ENCODE measurements at regions not wholly inside any gene's neighbourhood (a gene's known extent, or its start where the extent isn't known, plus 50 kb on each side); places are given as distances from the start of the nearest gene placed in this dataset.

GRCh38 chr18:22084547-22084946, 84.8 kb upstream of the GATA6 start:
- 93% methylated on average over 6 of the region's 13 CpGs for WGBS (ENCODE audit: insufficient coverage)
- no peak overlapping the region for H3K4me3 ChIP-seq (ENCODE audit: control insufficient read depth in 1 of 2, extremely low read depth in 1 of 2, low read length in 1 of 2)
- Mint-ChIP-seq H3K4me3 (no peak overlapping the region), H3K36me3 (no peaks in the 10 kb centered on the region), H3K9me3 (no peaks in the 10 kb centered on the region), H3K27me3 (peaks cover 0 to 7% of the 10 kb centered on the region in 2 donors), H3K4me1 (no peaks in the 10 kb centered on the region), H3K27ac (no peak overlapping the region)
- H3K9me3 ChIP-seq: no peaks in the 10 kb centered on the region
- ATAC-seq (replicated peaks in 1 of 4) (no peak), DNase-seq (no peak)
- peaks cover 0 to 2% of the 10 kb centered on the region in 2 experiments for H3K27me3 ChIP-seq (replicated peaks in 1 of 2; ENCODE audit: control insufficient read depth in 2 of 2, extremely low read depth in 1 of 2, insufficient read depth in 2 of 2, low read length in 1 of 2)
- no peak overlapping the region for H3K27ac ChIP-seq (ENCODE audit: low read length)
- POLR2A ChIA-PET: no interaction called here
- CTCF ChIA-PET: no interaction called here
- H3K36me3 ChIP-seq (ENCODE audit: control insufficient read depth in 2 of 2, extremely low read depth in 1 of 2, insufficient read depth in 1 of 2, low read length in 1 of 2): no peaks in the 10 kb centered on the region
- H3K4me1 ChIP-seq (ENCODE audit: control insufficient read depth in 1 of 2, extremely low read depth in 1 of 2, insufficient read depth in 2 of 2, low read length in 2 of 2): no peaks in the 10 kb centered on the region

- no peaks in the 10 kb centered on the region for H3K4me1 Mint-ChIP-seq
- POLR2A ChIA-PET: no interaction called here
- H3K27me3 ChIP-seq (replicated peaks in 1 of 2; ENCODE audit: control insufficient read depth in 2 of 2, extremely low read depth in 1 of 2, insufficient read depth in 2 of 2, low read length in 1 of 2): peaks cover 0 to 2% of the 10 kb centered on the region in 2 experiments
- H3K36me3 ChIP-seq (ENCODE audit: control insufficient read depth in 2 of 2, extremely low read depth in 1 of 2, insufficient read depth in 1 of 2, low read length in 1 of 2): no peaks in the 10 kb centered on the region
- no peak for DNase-seq
- no peak overlapping the region for H3K27ac Mint-ChIP-seq
- H3K9me3 ChIP-seq: no peaks in the 10 kb centered on the region
- no peaks in the 10 kb centered on the region for H3K36me3 Mint-ChIP-seq
- H3K4me1 ChIP-seq (ENCODE audit: control insufficient read depth in 1 of 2, extremely low read depth in 1 of 2, insufficient read depth in 2 of 2, low read length in 2 of 2): no peaks in the 10 kb centered on the region
- no peak overlapping the region for H3K4me3 Mint-ChIP-seq
- H3K9me3 Mint-ChIP-seq: no peaks in the 10 kb centered on the region
- no peak for ATAC-seq (replicated peaks in 1 of 4)
- H3K27me3 Mint-ChIP-seq: peaks cover 0 to 3% of the 10 kb centered on the region in 2 donors
- 95% methylated on average over 2 of the region's 4 CpGs for WGBS (ENCODE audit: insufficient coverage)
- H3K27ac ChIP-seq (ENCODE audit: low read length): no peak overlapping the region
- H3K4me3 ChIP-seq (ENCODE audit: control insufficient read depth in 1 of 2, extremely low read depth in 1 of 2, low read length in 1 of 2): no peak overlapping the region
- CTCF ChIA-PET: no interaction called here
Measured at GRCh38 chr18:22086973-22087372, 82.4 kb upstream of the GATA6 start.

GRCh38 chr18:22088029-22088428, 81.4 kb upstream of the GATA6 start:
- Histone ChIP-seq H3K27me3 (replicated peaks in 1 of 2; ENCODE audit: control insufficient read depth in 2 of 2, extremely low read depth in 1 of 2, insufficient read depth in 2 of 2, low read length in 1 of 2) (no peaks in the 10 kb centered on the region), H3K9me3 (no peaks in the 10 kb centered on the region), H3K4me1 (ENCODE audit: control insufficient read depth in 1 of 2, extremely low read depth in 1 of 2, insufficient read depth in 2 of 2, low read length in 2 of 2) (no peaks in the 10 kb centered on the region), H3K36me3 (ENCODE audit: control insufficient read depth in 2 of 2, extremely low read depth in 1 of 2, insufficient read depth in 1 of 2, low read length in 1 of 2) (no peaks in the 10 kb centered on the region), H3K27ac (ENCODE audit: low read length) (no peak overlapping the region), H3K4me3 (ENCODE audit: control insufficient read depth in 1 of 2, extremely low read depth in 1 of 2, low read length in 1 of 2) (no peak overlapping the region)
- WGBS (ENCODE audit: insufficient coverage): 74% methylated on average over 5 of the region's 7 CpGs
- Mint-ChIP-seq H3K27ac (no peak overlapping the region), H3K27me3 (peaks cover 0 to 3% of the 10 kb centered on the region in 2 donors), H3K4me1 (no peaks in the 10 kb centered on the region), H3K36me3 (no peaks in the 10 kb centered on the region), H3K9me3 (no peaks in the 10 kb centered on the region), H3K4me3 (no peak overlapping the region)
- no peak for DNase-seq
- CTCF ChIA-PET: no interaction called here
- ATAC-seq (replicated peaks in 1 of 4): no peak
- POLR2A ChIA-PET: no interaction called here

GRCh38 chr18:22088996-22089640, 80.3 kb upstream of the GATA6 start:
- Histone ChIP-seq H3K27ac (ENCODE audit: low read length) (no peak overlapping the region), H3K9me3 (no peaks in the 10 kb centered on the region), H3K36me3 (ENCODE audit: control insufficient read depth in 2 of 2, extremely low read depth in 1 of 2, insufficient read depth in 1 of 2, low read length in 1 of 2) (no peaks in the 10 kb centered on the region), H3K4me1 (ENCODE audit: control insufficient read depth in 1 of 2, extremely low read depth in 1 of 2, insufficient read depth in 2 of 2, low read length in 2 of 2) (no peaks in the 10 kb centered on the region), H3K27me3 (replicated peaks in 1 of 2; ENCODE audit: control insufficient read depth in 2 of 2, extremely low read depth in 1 of 2, insufficient read depth in 2 of 2, low read length in 1 of 2) (peaks cover 0 to 2% of the 10 kb centered on the region in 2 experiments), H3K4me3 (ENCODE audit: control insufficient read depth in 1 of 2, extremely low read depth in 1 of 2, low read length in 1 of 2) (no peak overlapping the region)
- Mint-ChIP-seq H3K4me3 (no peak overlapping the region), H3K36me3 (no peaks in the 10 kb centered on the region), H3K27me3 (peaks cover 0 to 6% of the 10 kb centered on the region in 2 donors), H3K27ac (no peak overlapping the region), H3K9me3 (no peaks in the 10 kb centered on the region), H3K4me1 (no peaks in the 10 kb centered on the region)
- DNase-seq: no peak
- no peak for ATAC-seq (replicated peaks in 1 of 4)
- CTCF ChIA-PET: no interaction called here
- WGBS (ENCODE audit: insufficient coverage): 98% methylated on average over 4 of the region's 12 CpGs
- POLR2A ChIA-PET: no interaction called here

GRCh38 chr18:22091341-22091740, 78.0 kb upstream of the GATA6 start:
- Mint-ChIP-seq H3K4me3 (no peak overlapping the region), H3K36me3 (no peaks in the 10 kb centered on the region), H3K27ac (no peak overlapping the region), H3K9me3 (no peaks in the 10 kb centered on the region), H3K27me3 (peaks cover 3 to 10% of the 10 kb centered on the region in 2 donors), H3K4me1 (no peaks in the 10 kb centered on the region)
- no peak for ATAC-seq (replicated peaks in 1 of 4)
- Histone ChIP-seq H3K27me3 (replicated peaks in 1 of 2; ENCODE audit: control insufficient read depth in 2 of 2, extremely low read depth in 1 of 2, insufficient read depth in 2 of 2, low read length in 1 of 2) (peaks cover 0 to 9% of the 10 kb centered on the region in 2 experiments), H3K27ac (ENCODE audit: low read length) (no peak overlapping the region), H3K4me1 (ENCODE audit: control insufficient read depth in 1 of 2, extremely low read depth in 1 of 2, insufficient read depth in 2 of 2, low read length in 2 of 2) (no peaks in the 10 kb centered on the region), H3K36me3 (ENCODE audit: control insufficient read depth in 2 of 2, extremely low read depth in 1 of 2, insufficient read depth in 1 of 2, low read length in 1 of 2) (no peaks in the 10 kb centered on the region), H3K4me3 (ENCODE audit: control insufficient read depth in 1 of 2, extremely low read depth in 1 of 2, low read length in 1 of 2) (no peak overlapping the region), H3K9me3 (no peaks in the 10 kb centered on the region)
- ChIA-PET CTCF (no interaction called here), POLR2A (no interaction called here)
- no peak for DNase-seq
- no CpG with 5 or more reads among the region's 2 CpGs for WGBS (ENCODE audit: insufficient coverage)

- peaks cover 0 to 9% of the 10 kb centered on the region in 2 experiments for H3K27me3 ChIP-seq (replicated peaks in 1 of 2; ENCODE audit: control insufficient read depth in 2 of 2, extremely low read depth in 1 of 2, insufficient read depth in 2 of 2, low read length in 1 of 2)
- Mint-ChIP-seq H3K27ac (no peak overlapping the region), H3K36me3 (no peaks in the 10 kb centered on the region), H3K4me3 (no peak overlapping the region), H3K27me3 (peaks cover 3 to 7% of the 10 kb centered on the region in 2 donors), H3K4me1 (no peaks in the 10 kb centered on the region), H3K9me3 (no peaks in the 10 kb centered on the region)
- no peak overlapping the region for H3K27ac ChIP-seq (ENCODE audit: low read length)
- H3K9me3 ChIP-seq: no peaks in the 10 kb centered on the region
- no peak overlapping the region for H3K4me3 ChIP-seq (ENCODE audit: control insufficient read depth in 1 of 2, extremely low read depth in 1 of 2, low read length in 1 of 2)
- no peaks in the 10 kb centered on the region for H3K36me3 ChIP-seq (ENCODE audit: control insufficient read depth in 2 of 2, extremely low read depth in 1 of 2, insufficient read depth in 1 of 2, low read length in 1 of 2)
- ATAC-seq (replicated peaks in 1 of 4) (no peak), DNase-seq (no peak)
- 41% methylated on average over 7 of the region's 12 CpGs for WGBS (ENCODE audit: insufficient coverage)
- no peaks in the 10 kb centered on the region for H3K4me1 ChIP-seq (ENCODE audit: control insufficient read depth in 1 of 2, extremely low read depth in 1 of 2, insufficient read depth in 2 of 2, low read length in 2 of 2)
- ChIA-PET POLR2A (no interaction called here), CTCF (interaction anchor here in 1 of 2 donors (0.6 kb wide), 2 partner anchors 22 to 305 kb away, joined by 4 to 12 read pairs; no protein-coding TSS in a partner anchor)
Measured at GRCh38 chr18:22093731-22094357, 75.5 kb upstream of the GATA6 start.
